NCI-H460 (cell line): ENCODE measurements at regions not wholly inside any gene's neighbourhood (a gene's known extent, or its start where the extent isn't known, plus 50 kb on each side); places are given as distances from the start of the nearest gene placed in this dataset.
"Not testable (repeated sequence)": the region's sequence is repeated elsewhere in the genome, so short reads cannot be mapped to it uniquely, and the experiment has no call there.

Experiments used
- DNase-seq: peaks from one replicate; pipeline ENCODE4 v3.0.0-alpha.2; 2016; ENCODE audit warnings: low read depth; ENCODE audit errors: extremely low read depth

DNA sequence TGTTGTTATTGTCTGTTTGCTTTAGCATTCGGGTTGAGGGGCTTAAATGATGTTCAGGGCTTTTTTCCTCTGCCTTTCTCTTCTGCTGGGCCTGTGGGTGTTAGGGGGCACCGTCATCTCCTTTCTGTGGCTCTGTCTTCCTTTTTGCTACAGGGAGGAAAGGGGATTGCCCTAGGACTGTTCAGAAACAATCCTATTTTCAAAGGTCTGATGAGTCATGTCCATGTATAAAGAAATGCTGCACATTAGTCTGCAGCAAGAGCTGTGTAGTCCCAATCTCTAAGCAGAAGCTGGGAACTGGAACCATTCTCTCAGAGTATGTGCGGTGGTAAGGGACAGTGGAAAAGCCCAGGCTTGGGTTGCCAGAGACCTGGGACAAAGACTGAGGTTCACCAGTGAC lies 462.3 kb downstream of the OMA1 start:
- no peak for DNase-seq

DNA sequence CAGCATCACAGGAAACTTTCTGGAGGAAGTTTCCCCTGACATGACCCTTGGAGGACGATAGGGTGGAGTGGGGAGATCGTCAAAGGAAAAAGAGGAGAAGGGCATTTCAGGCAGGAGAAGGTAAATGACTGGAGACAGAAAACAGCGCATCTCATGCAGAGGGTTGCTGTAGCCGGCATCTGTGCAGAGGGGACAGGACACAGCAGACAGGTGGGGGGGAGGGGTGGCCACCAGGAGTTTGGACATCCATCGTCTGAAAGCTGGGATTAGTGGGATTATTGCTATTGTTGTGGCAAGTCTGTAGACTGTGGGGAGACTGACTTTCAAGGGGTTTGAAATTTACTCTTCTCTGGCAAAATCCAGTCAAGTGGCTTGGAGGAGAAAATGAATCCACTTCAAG lies 463.9 kb downstream of the OMA1 start:
- DNase-seq = no peak

GRCh38 chr1:58076258-58076657 lies 470.3 kb downstream of the OMA1 start:
- no peak for DNase-seq

GRCh38 chr1:58075188-58075578 lies 471.3 kb downstream of the OMA1 start:
- DNase-seq = no peak

GRCh38 chr1:58072450-58072849 lies 474.1 kb downstream of the OMA1 start:
- no peak for DNase-seq

DNA sequence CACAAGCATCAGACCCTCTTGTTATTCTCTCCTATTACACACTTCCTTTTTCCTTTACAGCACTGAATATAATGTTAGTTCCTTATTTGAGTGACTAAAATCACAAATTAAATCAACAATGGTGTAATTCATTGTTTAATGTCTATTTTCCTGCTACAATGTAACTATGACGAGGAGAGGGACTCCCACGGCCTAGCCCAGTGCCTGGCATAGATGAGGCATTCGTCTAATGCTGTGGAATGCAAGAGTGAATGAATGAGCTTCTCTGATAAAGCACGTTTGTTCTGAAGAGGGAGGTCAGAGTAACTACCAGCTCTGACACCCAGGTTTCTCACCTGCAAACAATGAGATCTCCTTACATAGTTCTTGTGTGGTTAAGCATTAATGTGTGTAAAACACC lies 479.4 kb downstream of the OMA1 start:
- DNase-seq = no peak

GRCh38 chr1:58065520-58065919 lies 481.0 kb downstream of the OMA1 start:
- no peak for DNase-seq

GRCh38 chr1:58064166-58064565 lies 482.4 kb downstream of the OMA1 start:
- no peak for DNase-seq

DNA sequence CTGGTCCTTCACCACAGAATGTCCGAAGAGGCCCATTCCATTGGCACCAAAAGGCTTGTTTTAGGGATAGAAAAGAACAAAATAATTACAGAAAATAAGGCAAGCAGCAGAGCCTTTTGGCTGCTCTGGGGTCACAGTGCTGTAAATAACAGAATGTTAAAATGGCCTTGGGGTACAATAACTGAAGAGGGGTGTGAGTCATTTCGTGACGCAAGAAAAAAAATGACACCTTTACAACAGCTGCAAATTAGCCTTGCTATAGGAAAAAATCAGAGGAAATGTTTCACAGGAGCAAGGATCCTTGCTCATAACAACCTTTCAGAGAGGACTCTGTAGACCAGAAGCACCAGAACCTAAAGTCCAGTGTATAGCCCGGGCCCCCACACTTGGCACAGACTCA lies 483.4 kb downstream of the OMA1 start:
- no peak for DNase-seq

- DNase-seq = no peak
Measured at GRCh38 chr1:58062635-58063034, 483.9 kb downstream of the OMA1 start.

GRCh38 chr1:58060559-58061170 lies 485.9 kb downstream of the OMA1 start:
- DNase-seq = no peak

DNA sequence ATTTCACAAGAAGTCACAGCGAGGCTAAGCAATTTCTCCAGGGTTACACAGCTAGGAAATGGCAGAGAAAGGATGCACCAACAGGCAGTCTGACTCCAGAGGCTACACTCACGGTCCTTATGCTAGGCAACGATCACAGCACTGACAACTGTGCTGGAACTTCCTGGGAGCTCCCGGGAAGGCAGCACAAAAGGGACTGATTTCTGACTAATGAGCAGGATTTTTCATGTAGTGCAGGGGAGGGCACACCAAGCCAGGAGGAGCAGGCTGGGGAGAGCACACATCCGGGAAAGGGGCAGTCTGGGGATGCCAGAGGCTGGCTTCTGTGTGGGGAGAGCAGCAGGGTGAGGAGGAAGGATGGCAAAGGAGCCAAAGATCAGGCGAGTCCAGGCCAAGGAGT lies 486.7 kb downstream of the OMA1 start:
- no peak for DNase-seq

GRCh38 chr1:58058323-58058722 lies 488.2 kb downstream of the OMA1 start:
- no peak for DNase-seq

DNA sequence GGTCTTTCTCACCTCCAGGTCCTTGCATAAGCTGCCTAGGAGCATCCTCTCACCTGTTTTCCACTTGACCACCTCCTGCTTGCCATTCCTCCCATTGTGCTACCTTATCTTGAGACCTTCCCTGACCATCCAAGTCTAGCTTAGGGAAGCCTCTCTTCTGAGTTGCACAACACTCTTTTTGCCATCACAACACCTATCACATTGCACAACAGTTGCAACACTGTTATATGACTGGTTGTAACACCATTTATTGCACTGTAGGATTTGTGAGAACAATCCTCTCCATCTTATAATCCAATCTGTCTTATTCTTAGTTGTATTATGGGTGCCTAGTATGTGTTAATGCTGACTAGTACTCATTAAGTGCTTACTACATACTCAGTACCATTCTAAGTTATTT lies 488.7 kb downstream of the OMA1 start:
- DNase-seq = no peak

DNA sequence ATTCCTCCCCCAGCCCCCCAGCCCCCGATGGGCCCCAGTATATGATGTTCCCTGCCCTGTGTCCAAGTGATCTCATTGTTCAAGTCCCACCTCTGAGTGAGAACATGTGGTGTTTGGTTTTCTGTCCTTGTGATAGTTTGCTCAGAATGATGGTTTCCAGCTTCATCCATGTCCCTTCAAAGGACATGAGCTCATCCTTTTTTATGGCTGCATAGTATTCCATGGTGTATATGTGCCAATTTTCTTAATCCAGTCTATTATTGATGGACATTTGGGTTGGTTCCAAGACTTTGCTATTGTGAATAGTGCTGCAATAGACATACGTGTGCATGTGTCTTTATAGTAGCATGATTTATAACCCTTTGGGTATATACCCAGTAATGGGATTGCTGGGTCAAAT lies 495.3 kb downstream of the OMA1 start:
- DNase-seq = not testable (repeated sequence)

DNA sequence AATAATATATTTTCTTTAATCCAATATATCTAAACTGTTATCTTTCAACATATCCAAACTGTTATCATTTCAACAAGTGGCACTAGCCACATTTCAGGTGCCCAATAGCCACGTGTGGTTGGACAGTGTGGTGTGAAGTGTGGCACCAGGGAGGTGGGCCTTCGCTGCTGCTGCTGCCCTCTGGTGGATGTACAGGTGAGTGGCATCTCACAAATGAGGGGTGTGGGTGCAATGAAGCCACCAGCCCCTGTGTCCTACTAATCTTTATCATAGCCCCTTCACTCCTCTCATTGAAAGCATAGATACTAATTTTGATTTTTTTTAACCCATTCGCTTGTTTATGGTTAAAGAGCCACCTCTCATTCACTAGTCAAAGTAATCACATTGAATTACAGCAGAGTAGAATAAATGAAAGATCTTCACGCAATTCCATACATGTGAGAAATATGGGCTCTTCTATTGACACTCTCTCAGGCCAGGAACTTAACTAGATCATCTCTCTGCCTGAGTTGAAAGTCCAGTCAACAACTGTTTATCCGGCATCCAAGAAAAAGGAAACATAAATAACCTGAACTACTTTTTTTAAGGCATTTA lies 499.2 kb downstream of the OMA1 start:
- no peak for DNase-seq

- no peak for DNase-seq
Measured at GRCh38 chr1:58045094-58045705, 501.3 kb downstream of the OMA1 start.

- no peak for DNase-seq
Measured at GRCh38 chr1:58041621-58042020, 504.9 kb downstream of the OMA1 start.

- no peak for DNase-seq
Measured at GRCh38 chr1:58038574-58038973, 508.0 kb downstream of the OMA1 start.

- peak; percentile 3 for DNase-seq
Measured at GRCh38 chr1:58035523-58035922, 511.0 kb downstream of the OMA1 start.

DNA sequence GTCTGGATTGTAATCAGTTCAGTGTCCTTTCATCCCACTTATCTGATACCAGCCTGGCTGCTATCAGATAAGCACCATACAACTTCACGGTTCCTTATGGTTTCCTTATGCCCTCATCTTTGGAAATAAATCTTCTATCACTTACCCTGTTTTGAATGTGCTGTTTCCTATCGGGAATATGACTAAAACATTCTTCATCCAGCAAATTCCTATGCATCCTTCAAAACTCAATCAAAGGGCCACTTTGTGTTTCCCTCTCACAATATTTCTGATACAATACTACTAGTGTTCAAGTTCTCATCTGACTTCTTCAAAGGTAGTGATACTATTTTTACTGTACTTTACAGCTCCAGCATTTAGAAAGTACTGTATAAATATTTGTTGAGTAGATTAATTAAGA lies 513.2 kb downstream of the OMA1 start:
- no peak for DNase-seq

DNA sequence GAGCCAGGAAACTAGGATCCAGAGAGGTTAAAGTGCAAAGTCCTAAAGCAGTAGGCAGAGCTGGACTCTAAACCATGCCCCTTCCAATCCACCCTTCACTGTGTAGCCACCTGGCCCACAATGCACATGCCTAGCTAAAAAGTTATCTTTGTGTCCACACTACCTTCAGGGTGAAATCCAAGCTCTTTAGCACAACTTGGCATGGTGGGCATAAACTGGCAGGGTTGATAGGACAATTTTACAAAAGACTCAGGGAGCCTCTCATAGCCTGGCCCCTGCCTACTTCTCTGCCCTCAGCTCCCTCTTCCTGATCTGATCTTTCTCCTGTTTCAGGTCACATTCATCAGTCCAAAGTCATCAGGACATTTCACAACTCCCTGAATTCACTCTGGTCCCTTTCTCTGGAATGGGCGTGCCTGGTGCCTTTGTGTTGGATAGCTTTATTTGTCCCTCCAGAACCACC lies 513.9 kb downstream of the OMA1 start:
- no peak for DNase-seq
